SU-DHL-6 (cell line): ENCODE measurements at regions not wholly inside any gene's neighbourhood (a gene's known extent, or its start where the extent isn't known, plus 50 kb on each side); places are given as distances from the start of the nearest gene placed in this dataset.

Experiments
- H2AFZ ChIP-seq: fragments of 200-600 bp; sonication (generic); 2 replicates; pipeline ENCODE4 v1.6.1; 2014; ENCODE audit warnings: low read depth, mild to moderate bottlenecking, moderate library complexity, mixed read lengths, antibody characterized with exemption, low read length; ENCODE audit not compliant: severe bottlenecking
- H3F3A ChIP-seq: fragments of 200-600 bp; shearing (Covaris generic); 2 replicates; pipeline ENCODE4 v1.6.0; 2016; ENCODE audit warnings: antibody characterized with exemption, mild to moderate bottlenecking; ENCODE audit not compliant: insufficient read depth
- H3K27ac ChIP-seq: fragments of 200-600 bp; sonication (generic); 2 replicates; pipeline ENCODE4 v1.5.1; 2016; ENCODE audit warnings: low read depth, mild to moderate bottlenecking, low read length, moderate library complexity, mixed read lengths
- H3K27me3 ChIP-seq: fragments of 200-600 bp; sonication (generic), shearing (Covaris generic); 2 replicates; pipeline ENCODE4 v1.6.0; 2014; ENCODE audit warnings: mild to moderate bottlenecking, low read length
- H3K36me3 ChIP-seq: fragments of 200-600 bp; sonication (generic); 2 replicates; pipeline ENCODE4 v1.6.1; 2014; ENCODE audit warnings: mild to moderate bottlenecking, low read length, mixed read lengths
- H3K4me2 ChIP-seq: fragments of 300-600, 200-600 bp; shearing (Covaris generic), sonication (generic); 2 replicates; pipeline ENCODE4 v1.6.0; 2014; ENCODE audit warnings: low read length, low read depth, mild to moderate bottlenecking; ENCODE audit not compliant: poor library complexity, severe bottlenecking
- H3K4me3 ChIP-seq: fragments of 200-600 bp; sonication (generic); 2 replicates; pipeline ENCODE4 v1.5.1; 2014; ENCODE audit warnings: antibody characterized with exemption, low read length, mild to moderate bottlenecking, mixed read lengths; ENCODE audit not compliant: insufficient read depth, poor library complexity, severe bottlenecking
- H3K79me2 ChIP-seq: fragments of 200-600 bp; sonication (generic); 2 replicates; pipeline ENCODE4 v1.6.1; 2014; ENCODE audit warnings: mild to moderate bottlenecking, low read length, moderate library complexity; ENCODE audit not compliant: insufficient read depth
- H3K9ac ChIP-seq: fragments of 200-600 bp; sonication (generic); 2 replicates; pipeline ENCODE4 v1.7.0; 2014; ENCODE audit warnings: mild to moderate bottlenecking, low read length
- H3K9me2 ChIP-seq: fragments of 200-600 bp; sonication (generic); replicated peaks from 2 replicates; pipeline ENCODE4 v1.6.1; 2014; ENCODE audit warnings: low read length; ENCODE audit not compliant: insufficient read depth
- H3K9me3 ChIP-seq: fragments of 200-600 bp; sonication (generic); 2 replicates; pipeline ENCODE4 v1.6.1; 2014; ENCODE audit warnings: low read length, mixed read lengths; ENCODE audit not compliant: insufficient read depth
- H4K20me1 ChIP-seq: fragments of 200-600 bp; sonication (generic); 2 replicates; pipeline ENCODE4 v1.6.1; 2014; ENCODE audit warnings: low read depth, mild to moderate bottlenecking, antibody characterized with exemption, low read length, moderate library complexity, mixed read lengths
- EZH2phosphoT487 ChIP-seq: fragments of 200-600 bp; sonication (generic), shearing (Covaris generic); conservative IDR thresholded peaks from 2 replicates; pipeline ENCODE4 v1.6.1; 2018; ENCODE audit warnings: mild to moderate bottlenecking, antibody characterized with exemption, low read length, moderate library complexity, mixed read lengths
- TF ChIP-seq, protein P1 (sequence below): fragments of 200-600 bp; sonication (generic); IDR thresholded peaks from one replicate; pipeline ENCODE4 v1.5.1; 2017; ENCODE audit warnings: antibody characterized with exemption, mild to moderate bottlenecking, low read length, moderate library complexity; ENCODE audit not compliant: insufficient read depth, poor library complexity, severe bottlenecking

DNA sequence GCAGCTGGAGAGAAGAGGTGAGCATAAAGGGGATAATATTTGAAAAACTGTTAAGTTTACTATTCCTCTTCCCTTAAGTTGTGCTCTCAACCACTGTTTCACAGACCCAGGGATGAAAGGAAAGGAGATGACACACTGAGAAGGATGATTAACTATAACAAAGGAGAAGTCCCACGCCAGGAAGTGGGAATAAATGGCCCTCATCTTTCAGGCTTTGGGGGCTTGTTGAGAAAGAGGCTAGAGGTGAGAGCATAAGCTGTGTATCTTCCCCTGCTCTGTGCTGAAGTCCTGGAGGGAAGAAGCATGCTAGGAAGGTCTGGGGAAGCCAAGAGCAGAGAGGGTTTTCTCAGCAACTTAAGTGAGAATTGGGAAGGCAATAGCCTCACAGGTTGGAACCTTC, 399.1 kb upstream of the ATP5MC3 start:
- TF ChIP-seq, protein P1, sequence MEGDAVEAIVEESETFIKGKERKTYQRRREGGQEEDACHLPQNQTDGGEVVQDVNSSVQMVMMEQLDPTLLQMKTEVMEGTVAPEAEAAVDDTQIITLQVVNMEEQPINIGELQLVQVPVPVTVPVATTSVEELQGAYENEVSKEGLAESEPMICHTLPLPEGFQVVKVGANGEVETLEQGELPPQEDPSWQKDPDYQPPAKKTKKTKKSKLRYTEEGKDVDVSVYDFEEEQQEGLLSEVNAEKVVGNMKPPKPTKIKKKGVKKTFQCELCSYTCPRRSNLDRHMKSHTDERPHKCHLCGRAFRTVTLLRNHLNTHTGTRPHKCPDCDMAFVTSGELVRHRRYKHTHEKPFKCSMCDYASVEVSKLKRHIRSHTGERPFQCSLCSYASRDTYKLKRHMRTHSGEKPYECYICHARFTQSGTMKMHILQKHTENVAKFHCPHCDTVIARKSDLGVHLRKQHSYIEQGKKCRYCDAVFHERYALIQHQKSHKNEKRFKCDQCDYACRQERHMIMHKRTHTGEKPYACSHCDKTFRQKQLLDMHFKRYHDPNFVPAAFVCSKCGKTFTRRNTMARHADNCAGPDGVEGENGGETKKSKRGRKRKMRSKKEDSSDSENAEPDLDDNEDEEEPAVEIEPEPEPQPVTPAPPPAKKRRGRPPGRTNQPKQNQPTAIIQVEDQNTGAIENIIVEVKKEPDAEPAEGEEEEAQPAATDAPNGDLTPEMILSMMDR = no peak
- no peak for TF ChIP-seq EZH2phosphoT487
- H4K20me1 ChIP-seq = no peaks in the 10 kb centered on the region
- no peaks in the 10 kb centered on the region for H3F3A ChIP-seq
- H3K9me3 ChIP-seq = no peaks in the 10 kb centered on the region
- H2AFZ ChIP-seq = no peak overlapping the region
- no peaks in the 10 kb centered on the region for H3K9me2 ChIP-seq
- H3K79me2 ChIP-seq = no peaks in the 10 kb centered on the region
- no peak overlapping the region for H3K4me2 ChIP-seq
- no peaks in the 10 kb centered on the region for H3K36me3 ChIP-seq
- H3K27ac ChIP-seq = no peak overlapping the region
- no peaks in the 10 kb centered on the region for H3K27me3 ChIP-seq
- no peak overlapping the region for H3K4me3 ChIP-seq
- no peak overlapping the region for H3K9ac ChIP-seq

GRCh38 chr2:175579646-175580045, 398.1 kb upstream of the ATP5MC3 start:
- no peaks in the 10 kb centered on the region for H3K9me3 ChIP-seq
- no peak overlapping the region for H3K9ac ChIP-seq
- no peaks in the 10 kb centered on the region for H3F3A ChIP-seq
- H3K79me2 ChIP-seq = no peaks in the 10 kb centered on the region
- no peak overlapping the region for H2AFZ ChIP-seq
- H3K27ac ChIP-seq = no peak overlapping the region
- no peaks in the 10 kb centered on the region for H3K36me3 ChIP-seq
- no peak overlapping the region for H3K4me2 ChIP-seq
- H3K9me2 ChIP-seq = no peaks in the 10 kb centered on the region
- no peak for TF ChIP-seq EZH2phosphoT487
- TF ChIP-seq, protein P1 = no peak
- no peaks in the 10 kb centered on the region for H3K27me3 ChIP-seq
- no peaks in the 10 kb centered on the region for H4K20me1 ChIP-seq
- H3K4me3 ChIP-seq = no peak overlapping the region

GRCh38 chr2:175577368-175577970, 396.0 kb upstream of the ATP5MC3 start:
- Histone ChIP-seq H3K36me3 (no peaks in the 10 kb centered on the region), H4K20me1 (no peaks in the 10 kb centered on the region), H3K27me3 (no peaks in the 10 kb centered on the region), H3K4me2 (no peak overlapping the region), H3K9ac (no peak overlapping the region), H3K9me2 (no peaks in the 10 kb centered on the region), H3K79me2 (no peaks in the 10 kb centered on the region), H3K4me3 (no peak overlapping the region), H3F3A (no peaks in the 10 kb centered on the region), H2AFZ (no peak overlapping the region), H3K27ac (no peak overlapping the region), H3K9me3 (no peaks in the 10 kb centered on the region)
- TF ChIP-seq EZH2phosphoT487 = no peak
- TF ChIP-seq, protein P1 = no peak
